GM12891 (cell line): ENCODE measurements at regions not wholly inside any gene's neighbourhood (a gene's known extent, or its start where the extent isn't known, plus 50 kb on each side); places are given as distances from the start of the nearest gene placed in this dataset.

Experiments
- PAX5 ChIP-seq: IDR thresholded peaks from 2 replicates; pipeline ENCODE4 v1.6.1; 2011; ENCODE audit warnings: low read length, moderate library complexity, mild to moderate bottlenecking; ENCODE audit not compliant: insufficient read depth, severe bottlenecking
- POLR2A ChIP-seq: IDR thresholded peaks from 2 replicates; pipeline ENCODE4 v1.6.1; 2011; ENCODE audit warnings: low read depth, low read length, control low read depth
- POLR2AphosphoS5 ChIP-seq: IDR thresholded peaks from 2 replicates; pipeline ENCODE4 v1.6.1; 2011; ENCODE audit warnings: low read depth, low read length, control low read depth
- POU2F2 ChIP-seq: IDR thresholded peaks from 2 replicates; pipeline ENCODE4 v1.6.1; 2011; ENCODE audit warnings: low read depth, mild to moderate bottlenecking, control low read depth, low read length, moderate library complexity
- SPI1 ChIP-seq: IDR thresholded peaks from 2 replicates; pipeline ENCODE4 v1.6.1; 2011; ENCODE audit warnings: low read depth, low read length, control low read depth
- TAF1 ChIP-seq: IDR thresholded peaks from 2 replicates; pipeline ENCODE4 v1.6.1; 2011; ENCODE audit warnings: low read depth, low read length, control low read depth

DNA sequence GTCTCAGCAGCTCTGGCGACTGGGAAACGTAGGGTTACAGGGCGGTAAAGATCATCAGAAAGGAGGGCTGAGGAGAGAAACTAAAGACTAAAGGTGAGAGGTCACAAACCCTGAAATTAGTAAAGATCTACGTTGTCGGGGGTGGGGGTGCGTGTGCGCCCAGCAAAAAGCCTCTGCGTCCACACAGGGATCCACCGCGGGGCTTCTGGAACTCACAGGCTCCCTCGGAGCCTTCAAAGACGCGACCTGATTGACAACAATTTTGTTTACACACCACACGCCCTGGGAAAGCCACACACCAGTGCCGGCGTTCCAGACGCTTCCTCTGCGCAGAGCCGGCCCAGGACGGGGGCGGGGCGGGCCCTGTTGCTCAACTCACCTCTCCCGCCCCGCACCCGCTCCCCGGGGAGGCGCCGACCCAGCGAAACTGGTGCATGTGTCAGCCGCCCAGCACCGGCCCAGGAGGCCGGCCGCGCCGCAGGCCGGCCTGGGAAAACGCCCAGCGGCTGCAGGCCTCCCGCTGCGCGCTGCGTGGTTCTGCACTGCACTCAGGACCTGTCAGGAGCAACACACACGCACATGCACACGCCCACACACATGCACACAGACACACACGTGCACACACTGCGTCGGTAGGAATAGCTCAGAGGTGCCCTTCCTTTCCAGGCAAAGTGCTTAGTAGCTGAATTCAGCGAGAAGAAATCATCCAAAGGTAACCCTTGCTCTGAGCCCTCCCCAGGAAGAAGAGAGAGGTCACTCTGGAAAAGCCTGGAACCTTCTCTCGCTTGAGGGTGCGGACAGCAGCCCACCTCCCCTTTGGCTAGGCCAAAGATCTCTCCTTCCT, 57.2 kb upstream of the ARID1B start:
- TF ChIP-seq TAF1 (no peak; the same call in 1 of the 2 replicates), POLR2A (peak; percentile 54; the same call in 1 of the 2 replicates), POLR2AphosphoS5 (peak; percentile 50; the same call in 1 of the 2 replicates), PAX5 (peak; percentile 13), POU2F2 (no peak), SPI1 (no peak)
